Esophagus muscularis mucosa (tissue), 4 donors: ENCODE measurements at regions not wholly inside any gene's neighbourhood (a gene's known extent, or its start where the extent isn't known, plus 50 kb on each side); places are given as distances from the start of the nearest gene placed in this dataset.

Source experiments
- DNase-seq: peaks from one replicate; pipeline ENCODE4 v3.0.0-alpha.2; 2017; ENCODE audit errors: extremely low spot score
- H3K27ac ChIP-seq, 4 donors: fragments of 200-600 bp; sonication (generic); replicated peaks in 1 of 4; 1 replicate in 3 of 4; 2 replicates in 1 of 4; pipeline ENCODE4 v1.5.1; 2016 to 2019; ENCODE audit warnings: mild to moderate bottlenecking in 1 of 4
- H3K27me3 ChIP-seq, 4 donors: fragments of 200-600 bp; sonication (generic); one replicate each; pipeline versions ENCODE4 v1.5.1 to v1.6.0; 2016 to 2019
- H3K36me3 ChIP-seq, 4 donors: fragments of 200-600 bp; sonication (generic); one replicate each; pipeline ENCODE4 v1.5.1; 2016 to 2019
- H3K4me1 ChIP-seq, 4 donors: fragments of 200-600 bp; sonication (generic); one replicate each; pipeline ENCODE4 v1.5.1; 2016 to 2019
- H3K4me3 ChIP-seq, 4 donors: fragments of 200-600 bp; sonication (generic); 1 replicate in 2 of 4; 2 replicates in 2 of 4; pipeline ENCODE4 v1.5.1; 2016 to 2019; ENCODE audit warnings: mild to moderate bottlenecking in 4 of 4, moderate library complexity in 1 of 4
- H3K9me3 ChIP-seq, 4 donors: fragments of 200-600 bp; sonication (generic); 1 replicate in 3 of 4; 2 replicates in 1 of 4; pipeline ENCODE4 v1.5.1; 2016 to 2019
- EP300 ChIP-seq: sonication (generic); formaldehyde crosslinking; IDR thresholded peaks from one replicate; pipeline ENCODE4 v1.6.1; 2017; ENCODE audit warnings: antibody characterized with exemption
- POLR2A ChIP-seq: fragments of 450-650 bp; IDR thresholded peaks from one replicate; pipeline ENCODE4 v1.6.1; 2017; ENCODE audit warnings: antibody characterized with exemption, moderate library complexity, mild to moderate bottlenecking, low read depth
- POLR2AphosphoS5 ChIP-seq, 2 donors: sonication (generic); formaldehyde crosslinking; IDR thresholded peaks; one replicate each; pipeline ENCODE4 v1.6.1; 2017; ENCODE audit warnings: antibody characterized with exemption in 2 of 2
- WGBS: methylation state at CpG from one replicate; pipeline ENCODE4 v1.1.5; 2018; 5-methylcytosine and 5-hydroxymethylcytosine counted together
- intact Hi-C: fragments of 100-400 bp; cut with DNase I; formaldehyde crosslinking; loops from one replicate; pipeline ENCODE4 v1.15.1; 2023
- TF ChIP-seq, protein P1 (sequence below), 3 experiments: fragments of 200-600 bp in 2 of 3; fragments of 450-650 bp in 1 of 3; sonication (generic) in 2 of 3; IDR thresholded peaks; one replicate each; pipeline ENCODE4 v1.5.1; 2017 to 2019; ENCODE audit warnings: antibody characterized with exemption in 3 of 3, mild to moderate bottlenecking in 2 of 3, moderate library complexity in 1 of 3

DNA sequence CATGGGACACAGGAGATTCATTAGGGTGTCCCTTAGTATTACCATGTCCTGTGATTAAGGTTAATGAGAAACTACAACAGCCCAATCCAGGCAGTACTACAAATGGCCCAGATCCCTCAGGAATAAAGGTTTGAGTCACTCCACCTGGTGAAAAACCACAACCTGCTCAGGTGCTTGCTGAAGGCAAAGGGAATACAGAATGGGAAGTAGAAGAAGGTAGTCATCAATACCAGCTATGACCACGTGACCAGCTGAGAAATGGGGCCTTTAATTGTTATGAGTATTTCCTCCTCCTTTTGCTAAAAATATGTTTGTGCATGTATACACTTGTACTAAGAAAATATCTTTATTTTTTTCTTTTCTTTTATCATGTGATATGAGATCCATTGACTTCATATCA, 91.1 kb upstream of the ADAMTS5 start:
- Histone ChIP-seq H3K9me3 (peaks cover 0 to 1% (median 0%) of the 10 kb centered on the region in 4 donors), H3K36me3 (no peaks in the 10 kb centered on the region), H3K4me1 (peaks cover 0 to 18% (median 11%) of the 10 kb centered on the region in 4 donors), H3K27ac (no peak overlapping the region), H3K27me3 (no peaks in the 10 kb centered on the region), H3K4me3 (no peak overlapping the region)
- no peak for DNase-seq
- intact Hi-C loops: no loop called here
- TF ChIP-seq, protein P1, sequence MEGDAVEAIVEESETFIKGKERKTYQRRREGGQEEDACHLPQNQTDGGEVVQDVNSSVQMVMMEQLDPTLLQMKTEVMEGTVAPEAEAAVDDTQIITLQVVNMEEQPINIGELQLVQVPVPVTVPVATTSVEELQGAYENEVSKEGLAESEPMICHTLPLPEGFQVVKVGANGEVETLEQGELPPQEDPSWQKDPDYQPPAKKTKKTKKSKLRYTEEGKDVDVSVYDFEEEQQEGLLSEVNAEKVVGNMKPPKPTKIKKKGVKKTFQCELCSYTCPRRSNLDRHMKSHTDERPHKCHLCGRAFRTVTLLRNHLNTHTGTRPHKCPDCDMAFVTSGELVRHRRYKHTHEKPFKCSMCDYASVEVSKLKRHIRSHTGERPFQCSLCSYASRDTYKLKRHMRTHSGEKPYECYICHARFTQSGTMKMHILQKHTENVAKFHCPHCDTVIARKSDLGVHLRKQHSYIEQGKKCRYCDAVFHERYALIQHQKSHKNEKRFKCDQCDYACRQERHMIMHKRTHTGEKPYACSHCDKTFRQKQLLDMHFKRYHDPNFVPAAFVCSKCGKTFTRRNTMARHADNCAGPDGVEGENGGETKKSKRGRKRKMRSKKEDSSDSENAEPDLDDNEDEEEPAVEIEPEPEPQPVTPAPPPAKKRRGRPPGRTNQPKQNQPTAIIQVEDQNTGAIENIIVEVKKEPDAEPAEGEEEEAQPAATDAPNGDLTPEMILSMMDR (IDR thresholded peaks at IDR 0.05): no peak
- TF ChIP-seq POLR2AphosphoS5 (IDR thresholded peaks at IDR 0.05): no peak
- no peak for TF ChIP-seq POLR2A
- no peak for TF ChIP-seq EP300
- WGBS: 89% methylated on average over 1 of the region's 1 CpG

DNA sequence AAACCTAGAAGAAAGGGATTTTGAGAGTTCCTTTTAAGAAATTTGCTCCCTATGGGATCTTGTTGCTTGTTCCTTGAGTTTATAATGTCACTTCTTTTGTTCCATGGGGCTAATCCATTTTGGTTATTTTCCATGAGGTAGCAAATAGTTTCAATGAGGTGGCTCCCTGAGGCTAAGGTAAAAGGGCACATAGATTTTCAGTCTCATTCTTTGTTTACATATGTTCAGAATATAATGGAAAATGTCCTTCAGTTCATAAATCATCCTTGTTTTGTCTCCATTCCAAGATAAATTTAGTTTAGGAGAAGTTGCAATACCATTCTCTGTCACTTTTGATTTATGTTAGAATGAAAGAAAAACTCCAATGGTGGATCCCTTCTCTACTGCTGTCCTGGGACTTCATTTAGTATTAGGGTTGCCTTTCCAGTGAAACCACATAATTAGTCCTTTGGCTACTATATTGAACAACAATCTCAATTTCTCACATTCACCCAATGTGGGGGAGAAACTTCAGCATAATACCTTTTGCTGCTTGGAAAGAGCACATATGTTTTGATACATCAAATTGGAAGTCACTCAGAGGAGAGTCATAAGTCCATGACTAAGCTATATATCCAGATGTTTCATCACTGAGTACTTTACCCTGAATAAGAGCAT, 80.9 kb upstream of the ADAMTS5 start:
- Histone ChIP-seq H3K9me3 (no peaks in the 10 kb centered on the region), H3K4me1 (peaks cover 0 to 17% (median 13%) of the 10 kb centered on the region in 4 donors), H3K27me3 (no peaks in the 10 kb centered on the region), H3K27ac (peak overlapping the region; percentile 27 to 53 (median 34)), H3K36me3 (no peaks in the 10 kb centered on the region), H3K4me3 (no peak overlapping the region)
- DNase-seq: no peak
- TF ChIP-seq POLR2AphosphoS5 (IDR thresholded peaks at IDR 0.05) (no peak), POLR2A (no peak), EP300 (no peak)
- TF ChIP-seq, protein P1 (IDR thresholded peaks at IDR 0.05): no peak
- intact Hi-C loops: no loop called here

DNA sequence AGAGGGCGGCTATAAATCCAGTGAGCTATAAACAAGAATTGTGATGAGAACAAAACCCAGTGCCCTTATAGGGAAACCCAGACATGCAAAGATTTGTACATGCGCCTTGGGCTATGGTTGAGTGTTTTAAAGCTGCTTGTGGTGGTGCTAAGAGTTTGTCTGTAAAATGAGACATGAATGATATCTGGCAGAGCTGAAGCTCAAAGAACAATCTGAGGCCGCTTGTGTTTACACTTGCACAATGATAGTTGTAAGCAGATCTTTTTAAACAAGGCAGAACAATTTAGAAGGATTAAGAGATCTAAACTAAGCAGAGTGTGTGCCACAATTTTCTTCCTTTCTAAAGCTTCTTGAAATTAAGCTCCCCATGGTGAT, 80.4 kb upstream of the ADAMTS5 start:
- Histone ChIP-seq H3K36me3 (no peaks in the 10 kb centered on the region), H3K4me1 (peaks cover 0 to 17% (median 13%) of the 10 kb centered on the region in 4 donors), H3K9me3 (no peaks in the 10 kb centered on the region), H3K27me3 (no peaks in the 10 kb centered on the region), H3K27ac (peak overlapping the region; percentile 27 to 53 (median 34)), H3K4me3 (no peak overlapping the region)
- TF ChIP-seq POLR2A (no peak), EP300 (no peak), POLR2AphosphoS5 (IDR thresholded peaks at IDR 0.05) (no peak)
- TF ChIP-seq, protein P1 (IDR thresholded peaks at IDR 0.05): no peak
- WGBS: 48% methylated on average over 3 of the region's 3 CpGs
- intact Hi-C loops: no loop called here
- no peak for DNase-seq

DNA sequence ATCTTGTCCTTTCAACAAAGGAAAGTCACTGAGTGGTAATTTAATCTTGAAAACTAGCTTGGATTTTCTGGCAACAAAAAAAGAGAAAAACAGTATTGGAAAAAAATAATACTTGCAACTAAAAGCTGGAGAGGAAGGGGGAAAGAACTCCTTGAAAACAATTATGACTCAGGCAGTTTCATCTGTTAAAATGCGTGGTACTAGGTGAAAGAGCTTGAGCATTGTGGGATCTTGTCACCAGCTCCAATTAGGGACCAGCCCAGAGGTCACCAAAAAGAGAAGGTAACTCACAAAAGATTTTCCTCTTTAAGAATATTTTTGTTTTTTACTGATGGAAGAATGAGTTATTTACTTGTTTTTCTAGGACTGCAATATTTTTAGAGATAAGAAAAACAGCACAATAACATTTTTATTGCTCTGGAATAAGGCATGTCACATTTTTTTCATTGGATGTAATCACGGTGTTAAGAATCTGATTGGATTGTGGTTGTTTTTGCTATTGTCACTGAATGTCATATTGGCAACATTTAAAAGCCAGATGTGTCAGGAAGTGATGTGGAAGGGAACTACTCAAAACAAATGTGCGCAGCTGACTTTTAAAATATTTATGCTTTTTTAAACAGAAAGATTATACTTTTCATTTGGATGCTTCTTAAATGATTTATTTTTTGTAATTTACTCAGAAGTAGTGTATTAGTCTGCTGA, 78.5 kb upstream of the ADAMTS5 start:
- no peaks in the 10 kb centered on the region for H3K9me3 ChIP-seq
- 70% methylated on average over 3 of the region's 3 CpGs for WGBS
- no peak for DNase-seq
- H3K36me3 ChIP-seq: no peaks in the 10 kb centered on the region
- intact Hi-C loops: no loop called here
- H3K4me3 ChIP-seq: no peak overlapping the region
- H3K27me3 ChIP-seq: no peaks in the 10 kb centered on the region
- H3K4me1 ChIP-seq: peaks cover 0 to 17% (median 13%) of the 10 kb centered on the region in 4 donors
- TF ChIP-seq, protein P1 (IDR thresholded peaks at IDR 0.05): no peak
- TF ChIP-seq POLR2A (no peak), POLR2AphosphoS5 (IDR thresholded peaks at IDR 0.05) (no peak), EP300 (no peak)
- H3K27ac ChIP-seq: no peak overlapping the region
